ENCODE measurements at regions not wholly inside any gene's neighbourhood (a gene's known extent, or its start where the extent isn't known, plus 50 kb on each side); places are given as distances from the start of the nearest gene placed in this dataset.

DNA sequence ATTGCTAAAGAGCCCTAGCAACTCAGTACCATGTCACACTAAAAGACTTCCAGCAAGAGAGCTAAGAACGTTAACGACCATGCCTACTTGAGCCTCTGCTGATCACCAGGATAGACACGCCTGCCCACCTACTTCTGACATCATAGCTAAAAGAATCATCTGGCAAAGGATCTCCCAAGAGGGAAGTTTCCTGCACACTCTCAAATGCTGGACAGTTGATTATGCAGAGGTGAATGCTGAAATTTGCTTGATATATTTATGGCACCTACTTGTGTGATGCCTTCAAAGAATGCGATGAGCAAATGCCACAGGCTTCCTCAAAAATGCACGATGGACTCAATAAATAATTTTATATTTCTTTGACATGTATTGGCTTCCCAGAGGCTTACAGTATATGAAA, 113.6 kb downstream of the GALC start:
- no peak for DNase-seq

DNA sequence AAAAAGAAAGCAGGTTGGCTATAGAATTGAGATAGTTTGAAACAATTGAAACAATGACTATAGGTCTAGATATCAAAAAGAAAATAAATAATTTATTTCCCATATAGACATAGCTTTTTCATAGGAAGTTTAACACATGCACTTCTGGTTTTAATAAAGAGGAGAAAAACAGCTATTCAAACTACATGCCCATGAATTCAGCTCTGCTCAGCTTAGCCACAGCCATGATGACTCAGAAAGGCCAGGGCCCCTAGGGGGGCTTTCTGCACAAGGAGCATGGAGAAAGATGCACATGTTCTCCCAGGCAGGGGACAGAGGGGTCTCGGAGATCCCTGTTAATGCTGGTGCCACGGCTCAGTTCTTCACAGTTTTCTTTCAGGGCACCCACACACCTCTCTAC, 114.0 kb downstream of the GALC start:
- no peak for DNase-seq

DNA sequence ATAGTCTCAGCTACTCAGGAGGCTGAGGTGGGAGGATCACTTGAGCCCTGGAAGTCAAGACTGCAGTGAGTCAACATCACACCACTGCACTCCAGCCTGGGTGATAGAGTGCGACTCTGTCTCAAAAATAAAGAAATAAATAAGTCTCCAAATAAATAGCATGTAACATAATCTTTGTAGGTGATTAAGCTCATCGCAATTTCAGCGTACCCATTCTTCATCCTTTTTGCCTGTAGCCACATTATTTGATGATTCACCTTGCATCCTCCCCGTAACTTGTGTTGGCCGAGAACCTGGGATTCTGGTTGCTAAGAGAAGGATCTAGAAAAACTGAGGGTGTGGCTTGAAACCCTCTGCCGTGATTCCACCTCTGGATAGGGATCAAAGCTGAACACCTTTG, 115.1 kb downstream of the GALC start:
- DNase-seq: no peak

DNA sequence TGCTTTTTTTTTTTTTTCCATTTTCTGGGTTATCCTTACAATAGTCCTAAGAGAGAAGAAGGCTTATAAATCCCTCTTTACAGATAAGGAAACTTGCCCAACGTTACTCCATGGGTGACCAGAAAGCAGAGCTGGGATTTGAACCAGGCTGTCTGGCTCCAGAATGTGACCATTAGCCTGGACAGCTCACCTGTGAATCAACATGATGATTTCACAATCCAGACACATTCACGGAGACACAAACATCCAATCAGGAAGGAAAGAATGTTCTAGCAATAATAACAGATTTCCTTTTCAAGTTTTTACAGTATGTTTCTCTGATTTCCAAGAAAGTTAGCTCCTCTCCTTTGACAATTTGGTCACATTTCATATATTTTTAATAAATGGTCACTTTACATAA, 118.3 kb downstream of the GALC start:
- DNase-seq: no peak

DNA sequence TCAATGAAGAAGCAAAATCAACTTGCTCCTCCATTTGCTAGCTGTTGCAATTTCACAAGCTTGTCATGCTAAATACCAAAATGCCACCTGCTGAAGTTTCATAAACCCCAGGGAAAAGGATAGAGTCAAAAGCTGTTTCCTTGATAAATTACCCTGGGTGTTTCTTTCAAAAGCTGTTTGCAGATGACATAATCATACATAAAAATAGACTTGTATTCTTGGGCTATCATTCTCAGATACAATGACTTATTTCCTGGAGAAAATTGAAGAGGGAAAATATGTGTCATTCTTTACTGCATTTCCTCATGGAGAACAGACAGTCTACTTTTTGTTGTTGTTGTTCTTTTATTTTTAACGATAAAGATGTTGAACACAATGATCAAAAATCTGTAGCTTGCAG, 119.2 kb downstream of the GALC start:
- no peak for DNase-seq

DNA sequence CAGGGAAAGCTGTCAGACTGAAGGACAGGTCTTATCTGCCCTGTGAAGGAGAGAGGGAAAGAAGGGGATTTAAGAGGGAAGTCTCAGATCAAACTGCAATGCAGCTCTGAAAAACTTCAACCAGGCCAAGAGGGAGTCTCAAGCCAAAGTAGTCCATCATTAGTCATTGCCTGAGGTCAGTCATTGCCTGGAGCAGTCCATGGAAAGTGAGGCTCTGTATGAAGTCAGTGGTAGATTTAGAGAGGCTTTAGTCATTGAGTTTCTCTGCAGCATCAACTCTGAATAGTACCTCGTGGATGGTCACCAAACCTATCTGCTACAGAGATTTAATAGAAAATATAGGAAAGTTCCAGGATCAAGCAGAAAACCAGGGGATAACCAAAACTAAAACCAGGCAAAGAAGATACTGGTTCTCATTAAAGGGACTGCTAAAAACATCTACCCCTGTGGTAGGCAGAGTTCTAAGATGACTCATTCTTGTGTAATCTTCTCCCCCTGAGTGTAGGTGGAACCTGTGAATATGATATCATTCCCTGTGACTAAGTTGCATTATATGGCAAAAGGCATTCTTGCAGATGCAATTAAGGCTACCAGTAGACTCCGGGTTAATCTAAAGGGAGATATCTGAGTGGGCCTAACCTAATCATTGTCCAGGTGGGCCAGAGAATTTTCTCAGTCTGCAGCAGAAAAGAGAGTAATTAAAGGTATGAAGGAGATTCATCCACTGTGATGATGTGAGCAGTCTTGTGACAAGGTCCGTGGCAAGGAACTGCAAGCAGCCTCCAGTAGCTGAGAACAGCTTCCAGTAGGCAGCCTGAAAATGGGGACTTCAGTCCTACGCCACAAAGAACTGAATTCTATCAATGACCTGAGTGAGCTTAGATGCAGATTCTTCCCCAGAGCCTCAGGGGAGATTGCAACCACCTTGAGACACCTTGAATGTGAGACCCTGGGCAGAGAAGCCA, 123.1 kb downstream of the GALC start:
- DNase-seq: no peak

DNA sequence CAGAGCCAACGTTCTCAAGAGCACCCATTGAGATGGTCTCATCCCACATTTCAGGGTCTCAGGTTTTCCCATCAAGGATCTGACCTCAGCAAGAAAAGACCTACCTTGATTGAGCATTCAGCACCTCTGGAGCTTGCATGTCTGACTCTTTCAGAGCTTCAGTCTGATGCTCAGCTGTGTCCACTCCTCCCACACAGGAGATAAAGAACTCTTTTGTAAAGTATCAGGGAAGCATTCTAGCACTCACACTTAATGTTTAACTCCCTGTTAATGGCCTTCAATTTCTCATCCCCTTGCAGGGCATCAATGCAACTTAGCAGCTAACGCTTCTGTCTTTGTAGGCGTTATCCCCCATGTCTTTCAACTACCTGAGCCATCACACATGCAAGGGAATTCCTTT, 124.1 kb downstream of the GALC start:
- DNase-seq: no peak

DNA sequence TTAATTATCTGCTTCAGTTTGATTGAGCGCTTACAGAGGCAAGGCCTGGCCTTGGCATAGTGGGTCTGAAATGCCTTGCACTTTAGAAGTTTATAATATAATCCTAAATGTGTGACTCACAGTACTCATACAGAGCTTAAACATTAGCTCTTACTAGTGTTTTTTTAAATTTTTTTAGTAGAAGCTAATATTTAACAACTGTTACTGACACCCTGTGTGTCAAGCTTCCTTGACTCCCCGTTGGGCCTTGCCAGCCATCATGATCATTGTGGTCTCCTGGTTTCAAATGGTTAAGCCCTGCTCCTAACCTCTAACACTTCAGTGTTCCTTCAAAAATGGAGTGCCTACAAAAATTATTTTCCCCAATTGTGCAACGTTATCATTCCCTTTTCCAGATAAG, 126.9 kb downstream of the GALC start:
- DNase-seq: no peak

DNA sequence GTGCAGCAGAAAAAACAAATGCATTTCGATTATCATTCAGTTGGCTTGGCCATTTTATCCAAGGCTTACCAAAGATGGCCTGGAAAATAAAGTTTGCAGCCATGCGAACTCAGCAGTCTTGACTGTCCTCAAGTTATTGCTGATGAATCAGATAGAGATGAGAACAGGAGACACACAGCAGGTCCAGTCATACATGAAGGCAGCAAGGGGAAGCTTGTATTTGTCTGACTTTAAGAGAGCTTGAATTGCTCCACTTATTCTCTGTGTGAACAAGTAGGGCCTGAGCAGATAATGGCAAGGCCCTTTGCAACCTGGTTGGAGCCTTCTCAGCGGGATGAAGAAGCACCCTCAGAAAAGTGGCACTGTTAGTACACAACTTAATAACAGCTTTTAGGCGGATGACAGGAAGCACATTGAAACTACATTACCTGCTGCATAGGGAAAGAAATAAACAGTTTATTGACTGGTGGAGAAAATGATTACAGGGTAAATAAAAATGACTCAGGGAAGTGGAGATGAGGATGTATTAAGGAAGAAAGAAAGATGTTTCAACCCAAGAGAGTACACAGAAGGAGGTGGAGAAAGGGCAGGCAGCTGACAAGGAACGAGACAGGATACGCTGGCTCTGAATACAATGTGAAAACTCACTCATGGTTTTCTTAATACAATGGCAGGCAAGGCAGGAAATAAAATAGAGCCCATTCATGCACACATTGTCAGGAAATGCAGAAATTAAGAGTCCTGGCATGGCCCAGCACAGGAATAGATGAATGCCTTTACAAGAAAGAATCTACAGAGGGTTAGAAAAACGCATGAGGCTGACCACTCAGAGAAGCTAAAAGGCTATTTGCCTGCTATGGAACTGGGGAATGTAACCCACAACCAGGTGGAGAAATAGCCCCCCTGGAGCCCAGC, 128.4 kb downstream of the GALC start:
- DNase-seq: no peak

DNA sequence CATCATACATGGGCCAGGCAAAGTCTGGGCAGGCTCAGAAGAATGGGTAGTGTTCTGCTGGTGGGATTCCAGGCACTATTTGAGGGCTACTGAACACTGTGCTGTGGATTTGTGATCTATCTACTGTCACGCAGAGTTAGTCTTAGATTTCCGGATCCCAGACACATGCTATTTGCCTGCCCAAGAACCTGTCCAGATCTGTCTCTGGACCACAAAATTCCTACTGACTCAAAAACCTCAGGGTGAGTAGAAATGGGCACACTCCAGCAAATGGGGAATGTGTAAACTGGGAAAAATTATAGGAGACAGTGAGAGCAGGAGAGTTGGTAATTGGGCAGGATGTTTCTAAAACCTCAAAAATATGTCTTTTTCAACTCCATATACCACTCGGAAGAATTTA, 129.9 kb downstream of the GALC start:
- no peak for DNase-seq

DNA sequence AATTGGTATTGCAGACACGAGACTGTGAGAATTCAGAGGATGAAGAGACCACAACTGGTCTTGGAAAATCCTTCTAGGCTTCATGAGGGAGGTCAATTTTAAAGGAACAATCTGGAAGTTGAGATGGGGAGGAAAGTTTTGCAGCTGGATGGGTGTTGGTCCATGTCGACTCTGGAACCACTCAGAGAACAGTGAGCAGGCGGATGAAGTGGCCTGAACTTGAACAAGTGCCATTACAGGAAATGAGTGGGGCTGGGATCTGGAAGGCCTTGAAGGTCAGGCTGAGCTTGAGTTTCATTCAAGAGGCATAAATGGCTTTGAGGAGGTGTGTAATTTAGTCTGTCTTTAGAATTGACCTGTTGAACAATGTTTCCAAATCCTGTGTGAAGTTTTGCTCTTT, 140.9 kb downstream of the GALC start:
- no peak for DNase-seq

DNA sequence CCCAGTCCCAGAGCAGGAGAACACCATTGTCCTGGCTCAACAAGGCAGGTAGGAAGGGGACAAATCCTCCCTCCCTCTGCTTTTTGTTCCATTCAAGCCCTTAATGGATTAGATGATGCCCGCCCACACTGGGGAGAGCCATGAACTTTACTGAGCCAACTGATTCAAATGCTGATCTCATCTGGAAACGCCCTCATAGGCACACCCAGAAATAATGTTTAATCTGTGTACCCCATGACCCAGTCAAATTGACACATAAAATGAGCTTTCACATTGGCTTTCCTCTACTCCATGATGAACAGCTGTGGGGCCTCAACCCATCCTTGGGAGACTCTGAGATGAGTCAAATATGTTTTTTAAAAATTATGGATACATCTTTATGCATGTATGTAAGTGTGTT, 141.8 kb downstream of the GALC start:
- no peak for DNase-seq

DNA sequence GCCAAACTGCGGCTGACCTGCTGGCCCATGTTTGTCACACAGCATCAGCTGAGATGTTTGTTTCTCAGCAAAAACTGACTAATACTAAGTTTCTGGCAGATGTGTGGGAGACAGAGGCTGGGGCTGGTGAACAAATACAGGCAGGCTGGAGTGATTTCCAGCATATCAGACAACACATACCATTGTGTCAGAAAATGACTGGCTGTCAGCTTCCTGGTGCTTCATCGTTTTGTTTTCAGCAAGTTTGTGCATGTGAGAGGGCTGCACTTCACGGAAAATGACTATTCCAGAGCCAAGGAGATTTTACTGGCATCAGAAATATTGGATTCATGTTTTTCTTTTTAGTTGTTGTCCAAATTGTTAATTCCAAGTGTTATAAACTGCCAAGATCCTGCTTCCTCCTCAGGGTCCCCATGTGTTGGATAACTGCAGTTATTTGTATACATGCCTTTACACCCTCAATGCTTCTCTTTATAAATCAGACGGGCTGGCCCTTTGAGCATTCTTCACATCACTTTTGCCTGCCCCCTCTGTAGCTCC, 145.7 kb downstream of the GALC start:
- no peak for DNase-seq

DNA sequence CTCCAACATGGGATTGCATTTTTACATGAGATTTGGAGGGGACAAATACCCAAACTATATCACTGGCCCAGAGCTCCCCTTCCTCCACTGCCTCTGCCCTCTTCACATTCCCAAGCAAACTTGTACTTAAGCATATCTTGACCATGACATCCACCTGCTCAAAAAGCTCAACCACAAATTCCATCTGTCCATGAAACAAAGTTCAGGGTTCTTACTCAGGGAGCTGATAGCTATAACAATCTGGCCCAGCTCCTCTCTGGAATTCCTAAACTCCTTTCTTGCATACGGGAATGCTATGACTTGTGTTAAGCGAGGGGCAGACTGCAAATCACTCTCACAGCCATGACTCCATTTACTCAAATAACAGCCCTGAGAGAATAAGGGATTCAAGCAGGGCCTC, 152.1 kb downstream of the GALC start:
- no peak for DNase-seq

DNA sequence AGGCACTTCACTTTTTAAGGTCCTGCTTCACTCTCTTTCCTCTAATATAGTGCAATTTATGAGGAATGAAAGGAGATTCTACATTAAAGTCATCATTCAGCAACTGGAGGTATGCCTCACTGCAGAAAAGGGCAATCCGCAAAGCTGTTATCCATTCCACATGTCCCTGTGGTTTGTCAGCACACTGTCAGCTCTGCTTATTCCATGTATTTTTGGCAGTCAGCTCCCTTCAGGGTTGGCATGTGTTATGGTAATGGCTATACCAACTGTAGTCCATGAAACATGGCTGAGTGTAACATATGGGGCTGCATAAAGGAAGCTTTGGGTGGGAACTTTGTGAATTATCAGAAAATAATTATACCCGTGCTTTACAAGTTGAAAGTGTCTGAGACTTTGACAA, 154.1 kb downstream of the GALC start:
- DNase-seq: no peak

DNA sequence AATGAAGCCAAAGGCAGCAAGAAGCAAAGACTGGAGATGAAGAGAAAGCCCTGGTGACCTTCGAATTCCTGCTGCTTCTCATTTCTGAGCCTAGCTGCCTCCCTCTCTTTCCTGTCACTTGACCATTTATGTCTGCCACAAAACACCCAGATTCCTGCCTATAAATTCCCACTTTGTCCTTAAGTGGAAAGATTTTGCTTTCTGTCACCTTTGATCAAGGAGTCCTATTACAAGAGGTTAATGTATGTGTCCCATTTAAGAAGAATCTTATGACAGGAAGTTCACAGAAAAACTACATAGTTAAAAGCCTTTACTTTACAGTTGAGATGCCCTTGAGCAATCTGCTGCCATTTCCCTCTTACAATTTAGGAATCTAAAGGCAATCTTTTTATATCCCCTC, 155.7 kb downstream of the GALC start:
- no peak for DNase-seq

DNA sequence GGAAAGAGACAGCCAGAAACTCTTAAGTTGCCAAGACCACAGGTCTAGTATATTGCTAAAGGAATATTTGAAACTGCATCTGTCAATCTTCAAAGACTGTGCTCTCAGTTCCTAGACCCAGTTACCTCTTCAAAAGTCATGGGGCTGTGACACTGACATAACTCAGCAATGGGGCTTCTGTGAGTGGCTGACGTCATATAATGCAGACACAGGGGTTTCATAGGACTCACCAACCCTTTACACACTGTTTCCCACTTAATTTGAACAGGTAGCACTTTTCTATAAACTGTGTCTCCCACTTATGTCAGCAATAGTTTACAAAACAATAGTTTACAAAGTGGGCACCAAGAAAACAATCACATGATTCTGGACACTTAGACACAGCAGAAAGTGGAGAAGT, 158.4 kb downstream of the GALC start:
- no peak for DNase-seq

DNA sequence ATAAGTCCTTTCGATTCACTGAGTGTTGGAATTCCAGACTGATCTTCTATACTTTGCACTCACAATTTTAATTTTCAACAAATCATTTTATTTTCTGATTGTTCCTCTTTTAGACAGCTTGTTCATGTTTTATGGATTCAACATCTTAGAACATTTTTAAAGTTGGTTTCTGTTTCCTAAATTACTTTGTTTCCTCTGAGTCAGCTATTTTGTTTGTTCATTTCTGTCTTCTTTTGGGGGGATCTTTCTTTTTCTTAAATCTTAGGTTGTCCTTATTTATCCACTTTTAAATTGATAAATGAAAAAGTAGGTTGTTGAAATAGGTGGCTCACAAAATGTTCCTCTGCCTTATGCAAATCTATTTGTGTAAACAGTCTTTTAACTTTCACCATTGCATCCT, 160.0 kb downstream of the GALC start:
- DNase-seq: no peak

DNA sequence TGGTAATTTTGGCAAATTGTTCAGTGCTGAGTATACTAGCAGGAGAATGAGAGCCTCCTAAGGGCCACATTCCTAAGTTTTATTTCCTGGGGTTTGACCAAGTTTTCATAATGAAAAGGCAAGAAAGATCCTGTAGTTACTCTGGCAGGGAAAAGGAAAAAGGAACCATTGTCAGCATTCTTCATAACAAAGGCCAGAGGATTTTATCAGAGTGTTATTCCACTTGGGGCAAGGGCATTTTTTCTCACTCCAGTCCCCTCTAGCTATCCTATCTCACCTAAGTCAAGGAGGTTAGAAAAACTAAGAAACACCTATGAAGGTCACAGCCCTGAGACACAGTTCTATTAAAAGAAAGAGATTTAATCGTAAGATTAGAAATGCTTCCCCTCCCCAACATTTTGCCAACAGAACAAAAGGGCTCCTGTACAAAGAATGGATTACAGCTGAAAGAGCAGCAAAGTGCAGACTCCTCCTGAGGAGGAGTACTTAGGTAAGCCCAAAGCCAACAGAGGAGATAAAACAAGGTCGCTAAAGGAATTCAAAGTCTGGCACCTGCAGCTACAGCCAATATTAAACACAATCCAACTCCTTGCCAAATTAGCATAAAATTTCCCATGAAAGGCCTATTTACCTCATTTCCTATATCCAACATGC, 162.4 kb downstream of the GALC start:
- DNase-seq: no peak

DNA sequence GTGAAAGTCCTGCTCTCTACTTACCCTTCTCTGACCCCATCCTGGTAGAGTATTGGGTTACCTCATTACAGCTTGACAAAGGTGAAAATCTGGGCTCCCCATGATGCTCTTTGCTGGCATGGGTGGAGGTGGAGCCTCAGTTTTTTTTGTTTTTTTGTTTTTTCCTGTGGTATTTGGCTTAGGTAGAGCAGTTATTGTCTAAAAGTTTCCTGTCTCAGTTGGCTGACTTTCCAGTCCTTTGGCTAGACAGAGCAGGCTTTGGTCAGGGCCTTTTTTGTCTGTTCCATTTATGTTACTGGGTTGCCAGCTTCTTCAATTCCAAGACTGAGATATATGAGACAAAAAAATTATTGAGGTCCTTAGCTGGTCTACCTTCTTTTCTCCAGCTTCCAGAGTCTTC, 163.4 kb downstream of the GALC start:
- no peak for DNase-seq

DNA sequence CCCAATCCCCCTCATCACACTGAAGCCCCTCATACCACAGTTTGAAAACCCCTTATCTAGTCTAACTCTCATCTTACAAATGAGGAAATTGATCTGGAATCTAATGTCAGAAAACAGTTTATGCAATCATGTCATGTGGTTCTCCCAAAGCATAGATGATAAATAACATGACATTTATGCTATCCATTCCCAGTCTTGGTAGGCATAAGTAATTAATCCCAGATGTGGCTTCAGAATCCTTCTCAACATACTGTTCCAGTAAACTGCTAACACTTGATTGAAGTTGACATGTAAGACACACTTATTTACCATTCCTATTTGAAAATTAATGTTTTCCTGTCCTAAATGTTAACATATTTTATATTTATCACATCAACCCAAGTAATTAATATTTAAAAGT, 168.7 kb downstream of the GALC start:
- DNase-seq: no peak

DNA sequence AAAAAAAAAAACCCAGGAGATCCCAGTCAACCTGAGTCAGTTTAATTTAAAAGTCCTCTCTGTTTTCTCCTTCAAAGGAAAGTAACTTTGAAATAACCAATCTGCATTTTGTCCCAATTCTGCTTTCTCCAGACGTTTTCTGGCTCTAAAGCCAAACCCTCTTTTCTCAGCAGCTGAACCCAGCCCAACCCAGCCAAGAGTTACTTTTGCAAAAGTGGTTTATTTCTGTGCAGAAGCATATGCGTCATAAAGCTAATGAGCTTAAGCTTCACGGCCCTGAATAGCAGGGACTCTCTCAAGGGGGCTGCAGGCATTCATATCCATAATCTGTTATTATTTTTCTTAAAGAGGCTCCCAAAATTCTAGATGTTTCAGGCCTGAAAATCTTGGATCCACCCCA, 176.6 kb downstream of the GALC start:
- no peak for DNase-seq

DNA sequence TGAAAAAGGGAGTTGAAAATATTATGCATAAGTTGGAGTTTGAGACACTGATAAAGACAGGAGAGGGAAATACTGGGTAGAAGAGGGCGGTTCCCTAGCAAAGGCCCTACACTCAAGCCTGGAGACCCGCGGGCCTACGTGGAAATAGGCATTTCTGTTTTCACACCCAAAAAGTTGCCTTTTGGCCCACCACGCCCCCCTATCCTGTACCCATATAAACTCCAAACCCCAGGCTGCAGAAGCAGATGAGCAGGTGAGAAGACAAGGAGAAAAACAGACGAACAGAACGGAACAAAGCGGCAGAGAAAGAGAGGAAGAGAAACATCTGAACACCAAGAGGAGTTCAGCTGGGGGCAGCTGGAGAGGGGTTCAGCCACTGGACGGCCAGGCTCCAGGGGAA, 177.9 kb downstream of the GALC start:
- no peak for DNase-seq

Data from NCI-H345 (cell line).